ENCODE measurements at regions not wholly inside any gene's neighbourhood (a gene's known extent, or its start where the extent isn't known, plus 50 kb on each side); places are given as distances from the start of the nearest gene placed in this dataset.

GRCh38 chr3:14318646-14319045 lies 83.8 kb upstream of the SLC6A6 start:
- no peak for DNase-seq

DNA sequence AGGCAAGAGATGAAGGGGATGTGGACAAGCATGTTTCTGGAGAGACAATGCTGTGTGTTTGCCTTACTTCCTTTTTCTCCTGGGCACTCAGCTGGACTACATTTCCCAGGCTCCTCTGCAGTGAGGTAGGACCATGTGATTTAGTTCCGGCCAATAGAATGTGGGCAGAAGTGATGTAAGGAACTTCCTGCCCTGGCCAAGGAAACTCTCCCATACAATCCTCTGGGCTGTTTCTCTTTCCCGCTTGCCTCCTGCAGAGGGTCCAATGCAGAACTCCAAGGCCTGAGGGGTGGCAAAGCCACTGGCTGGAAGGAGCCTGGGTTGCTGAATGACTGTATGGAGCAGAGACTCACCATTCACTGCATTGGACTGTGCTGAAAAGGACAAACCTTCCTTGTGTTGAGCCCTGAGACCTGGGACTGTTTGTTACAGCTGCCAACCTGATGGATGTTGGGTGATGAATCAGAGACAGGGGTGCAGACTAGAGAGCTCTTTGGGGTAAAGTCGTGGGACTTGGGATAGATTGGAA lies 82.7 kb upstream of the SLC6A6 start:
- no peak for DNase-seq

- DNase-seq = no peak
Observed at GRCh38 chr3:14320219-14320618, 82.2 kb upstream of the SLC6A6 start.

DNA sequence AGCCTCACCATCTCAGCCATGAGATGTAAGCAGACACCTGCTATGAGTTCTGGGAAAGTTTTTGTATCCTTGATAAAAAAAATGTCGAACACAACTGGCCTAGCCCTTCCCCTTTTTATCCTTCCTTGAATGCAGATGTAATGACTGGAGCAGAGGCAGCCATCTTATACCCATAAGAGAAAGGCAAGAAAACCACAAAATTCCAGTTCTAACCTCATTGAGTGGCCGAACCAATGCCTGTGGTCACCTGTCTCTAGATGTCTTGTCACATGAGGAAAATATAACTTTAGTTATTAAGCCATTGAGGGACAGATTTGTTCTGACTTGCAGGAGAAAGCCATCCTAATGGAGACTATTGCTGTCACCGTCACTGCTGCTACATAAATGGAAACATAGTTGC lies 80.4 kb upstream of the SLC6A6 start:
- no peak for DNase-seq

DNA sequence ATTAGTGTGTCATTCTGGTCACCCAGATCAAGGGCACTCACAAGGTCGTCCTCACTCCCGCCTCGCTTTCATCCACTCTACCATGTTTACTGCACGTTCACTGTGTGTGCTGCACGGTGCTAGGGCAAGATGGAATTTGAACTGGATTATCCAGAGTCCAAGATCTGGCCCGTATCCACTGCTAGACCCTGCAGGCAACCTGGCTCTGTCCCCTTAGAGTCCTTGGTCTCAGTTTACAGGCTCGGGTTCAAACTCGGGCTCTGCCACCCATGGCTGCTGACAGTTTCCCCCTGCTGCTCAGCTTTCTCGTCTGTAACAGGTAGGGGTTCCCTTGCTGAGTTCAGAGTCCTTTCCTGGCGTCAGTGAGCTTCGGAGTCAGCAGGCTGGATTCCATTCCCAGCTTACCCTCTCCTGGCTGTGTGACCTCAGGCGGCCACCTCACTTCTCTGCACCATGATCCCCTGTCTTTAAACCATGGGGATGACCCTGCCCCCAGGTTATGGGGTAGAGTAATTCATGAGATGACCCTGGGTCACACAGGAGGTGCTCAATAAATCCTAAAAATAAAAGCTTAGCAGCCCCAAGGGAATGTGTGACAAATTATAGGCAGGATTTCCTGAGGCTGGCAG lies 79.6 kb upstream of the SLC6A6 start:
- no peak for DNase-seq

- DNase-seq = no peak
Observed at GRCh38 chr3:14323401-14324223, 78.8 kb upstream of the SLC6A6 start.

- DNase-seq = no peak
Observed at GRCh38 chr3:14324224-14324944, 78.0 kb upstream of the SLC6A6 start.

DNA sequence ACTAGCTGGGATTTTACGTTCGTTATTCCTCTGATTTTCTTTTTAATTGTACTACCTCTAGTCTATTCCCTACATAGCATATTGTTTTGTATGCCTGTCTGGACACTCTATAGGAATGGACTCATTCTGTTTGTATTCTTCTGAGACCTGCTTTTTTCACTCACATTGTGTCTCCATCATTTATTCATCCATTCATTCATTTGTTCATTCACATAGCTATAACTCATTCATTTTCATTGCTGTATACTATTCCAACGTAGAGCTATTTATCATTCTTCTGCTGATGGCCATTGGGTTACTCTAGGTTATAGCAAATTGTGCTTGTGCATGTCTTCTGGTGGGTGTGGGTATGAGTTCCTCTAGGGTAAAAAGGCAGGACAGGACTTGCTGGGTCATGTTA lies 74.0 kb upstream of the SLC6A6 start:
- no peak for DNase-seq

GRCh38 chr3:14329116-14329830 lies 73.1 kb upstream of the SLC6A6 start:
- DNase-seq = no peak

DNA sequence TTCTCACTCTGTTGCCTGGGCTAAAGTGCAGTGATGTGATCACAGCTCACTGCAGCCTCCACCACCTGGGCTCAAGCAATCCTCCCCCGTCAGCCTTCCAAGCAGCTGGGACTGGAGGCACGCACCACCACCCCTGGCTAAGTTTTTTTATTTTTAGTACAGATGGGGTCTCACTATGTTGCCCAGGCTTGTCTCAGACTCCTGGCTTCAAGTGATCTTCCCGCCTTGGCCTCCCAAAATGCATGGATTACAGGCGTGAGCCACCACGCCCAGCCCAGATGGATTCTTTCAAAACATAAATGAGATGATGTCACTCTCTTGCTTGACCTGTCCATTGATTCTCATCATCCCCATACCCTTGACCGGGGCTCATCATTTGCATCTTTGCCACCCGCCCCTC lies 72.6 kb upstream of the SLC6A6 start:
- no peak for DNase-seq

DNA sequence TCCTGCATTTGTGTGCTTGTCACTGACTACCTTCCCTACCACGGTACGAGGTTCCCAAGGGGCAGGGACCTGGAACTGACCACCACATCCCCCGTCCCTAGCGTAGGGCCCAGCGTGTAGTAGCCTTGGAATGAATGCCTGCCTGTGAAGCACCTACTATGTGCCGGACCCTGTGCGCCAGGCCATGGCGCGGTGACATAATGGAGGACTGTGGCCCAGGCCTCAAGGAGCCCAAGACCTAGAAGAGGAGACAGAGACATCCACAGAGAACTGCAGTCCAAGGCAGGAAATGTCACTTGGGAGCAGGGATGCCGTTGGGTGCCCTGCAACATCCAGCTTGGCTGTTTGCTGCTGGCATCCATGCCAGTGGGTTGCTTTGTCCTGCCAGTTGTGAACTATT lies 71.9 kb upstream of the SLC6A6 start:
- no peak for DNase-seq

DNA sequence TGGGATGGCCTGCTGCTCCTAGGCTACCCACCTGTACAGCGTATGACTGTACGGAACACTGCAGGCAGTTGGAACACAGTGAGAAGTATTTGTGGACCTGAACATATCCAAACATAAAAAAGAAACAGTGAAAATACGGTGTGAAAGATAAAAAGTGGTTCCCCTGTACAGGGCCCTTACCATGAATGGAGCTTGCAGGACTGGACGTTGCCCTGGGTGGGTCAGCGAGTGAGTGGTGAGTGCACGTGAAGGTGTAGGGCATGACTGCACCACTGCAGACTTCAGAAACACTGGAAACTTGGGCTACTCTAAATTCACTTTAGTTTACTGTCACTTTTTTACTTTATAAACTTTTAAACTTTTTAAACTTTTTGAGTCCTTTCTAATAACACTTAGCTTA lies 71.2 kb upstream of the SLC6A6 start:
- DNase-seq = no peak

- no peak for DNase-seq
Observed at GRCh38 chr3:14332392-14332791, 70.0 kb upstream of the SLC6A6 start.

GRCh38 chr3:14333215-14333614 lies 69.2 kb upstream of the SLC6A6 start:
- DNase-seq = no peak

GRCh38 chr3:14333621-14334020 lies 68.8 kb upstream of the SLC6A6 start:
- DNase-seq = no peak

GRCh38 chr3:14334136-14334535 lies 68.3 kb upstream of the SLC6A6 start:
- no peak for DNase-seq

DNA sequence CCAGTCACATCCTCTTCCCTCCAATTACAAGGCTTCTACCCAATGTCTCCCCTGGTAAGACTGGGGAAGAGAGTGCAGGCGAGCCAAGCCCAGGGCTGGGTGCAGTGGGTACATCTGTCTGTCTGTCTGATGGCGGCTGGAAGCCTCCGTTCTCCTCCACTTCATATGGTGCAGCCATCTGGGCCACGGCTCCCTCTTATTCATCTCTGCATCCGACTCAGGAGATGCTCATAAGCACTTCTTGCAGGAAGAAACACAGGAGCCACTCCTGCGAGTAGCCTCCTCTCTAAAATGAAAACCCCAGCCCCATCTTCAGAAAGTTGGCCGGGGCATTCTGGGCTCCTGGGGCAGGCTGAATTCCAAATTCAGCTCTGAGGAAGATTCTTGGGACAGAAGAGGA lies 67.5 kb upstream of the SLC6A6 start:
- DNase-seq = no peak

DNA sequence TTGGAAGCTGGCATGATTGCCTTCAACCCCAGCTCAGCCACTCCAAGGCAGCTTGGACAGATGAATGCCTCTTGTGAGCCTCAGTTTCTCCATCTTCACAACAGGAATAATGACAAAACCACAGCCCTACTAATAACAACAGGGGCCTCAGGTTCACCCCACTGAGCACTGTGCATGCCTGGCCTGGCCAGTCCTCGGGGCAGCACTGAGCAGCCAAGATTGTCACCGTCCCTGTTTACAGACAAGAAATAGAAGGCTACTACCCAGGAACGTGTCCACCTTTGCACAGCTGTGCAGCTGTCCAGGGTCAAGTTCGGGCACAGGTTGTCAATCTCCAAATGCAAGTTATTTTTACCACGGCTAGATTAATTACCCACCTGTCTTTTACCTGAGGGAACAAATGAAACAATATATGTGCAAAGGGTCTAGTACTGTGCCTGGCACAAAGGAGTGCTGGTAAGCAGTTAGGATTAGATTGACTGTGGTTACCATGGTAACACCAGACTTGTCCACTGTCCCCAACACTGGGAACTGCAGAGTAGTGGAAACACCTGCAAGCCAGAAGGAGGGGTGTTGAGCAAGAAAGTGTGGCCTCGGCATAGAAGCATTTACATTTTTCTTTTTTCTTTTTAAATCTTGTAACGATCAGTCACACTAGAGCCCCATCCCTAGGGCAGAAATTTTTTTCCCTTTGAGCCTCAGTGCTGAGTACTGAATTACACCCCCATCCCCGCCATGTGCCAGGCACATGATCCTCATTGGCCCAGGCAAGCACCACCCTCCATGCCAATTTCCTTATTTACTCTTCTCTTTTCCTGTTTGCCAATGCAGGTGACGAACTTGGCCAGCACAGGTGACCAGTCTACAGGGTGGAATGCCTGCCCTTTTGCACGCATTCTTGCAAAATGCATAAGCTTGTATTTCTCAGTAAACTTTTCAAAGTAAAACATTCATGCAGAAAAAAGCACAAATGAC lies 66.3 kb upstream of the SLC6A6 start:
- no peak for DNase-seq

DNA sequence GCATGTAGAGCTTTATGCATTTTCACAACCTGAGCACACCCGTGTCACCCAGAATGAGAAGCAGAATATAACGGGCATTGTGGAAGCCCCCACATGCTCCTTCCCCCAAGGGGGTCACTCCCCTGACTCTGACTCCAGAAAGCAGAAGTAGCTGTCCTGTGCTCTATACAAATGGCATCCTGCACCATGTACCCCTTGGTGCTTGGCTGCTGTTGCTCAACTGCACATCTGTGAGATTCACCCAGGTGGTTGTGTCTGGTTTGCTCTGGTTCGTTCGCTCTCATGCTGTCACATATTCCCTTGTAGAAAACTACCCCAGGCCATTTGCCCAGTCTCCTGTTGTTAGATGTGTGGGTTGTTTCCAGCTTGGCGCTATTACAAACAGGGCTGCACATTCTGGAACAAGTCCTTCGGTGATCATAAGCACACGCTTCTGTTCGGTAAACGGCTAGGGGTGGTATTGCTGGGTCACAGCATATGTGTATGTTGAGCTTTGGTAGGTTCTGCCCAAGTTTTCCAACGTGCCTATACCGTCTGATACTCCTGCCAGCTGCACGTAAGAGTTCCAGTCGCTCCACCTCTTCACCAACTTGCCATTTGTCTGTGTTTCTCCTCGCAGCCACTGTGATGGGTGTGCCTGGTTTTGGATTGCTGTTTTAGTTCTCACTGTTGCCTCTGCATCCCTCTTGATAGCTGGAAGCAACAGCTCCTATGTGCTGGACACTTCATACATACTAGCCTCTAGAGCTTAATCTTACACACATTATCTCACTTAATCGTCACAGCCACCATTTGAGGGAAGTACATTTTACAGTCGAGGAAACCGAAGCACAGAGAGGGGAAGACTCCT lies 65.4 kb upstream of the SLC6A6 start:
- no peak for DNase-seq

- DNase-seq = no peak
Observed at GRCh38 chr3:14337828-14338227, 64.6 kb upstream of the SLC6A6 start.

- no peak for DNase-seq
Observed at GRCh38 chr3:14338242-14338641, 64.2 kb upstream of the SLC6A6 start.
